Spleen (tissue), 7 donors: ENCODE measurements at regions not wholly inside any gene's neighbourhood (a gene's known extent, or its start where the extent isn't known, plus 50 kb on each side); places are given as distances from the start of the nearest gene placed in this dataset.
"Not testable (repeated sequence)": the region's sequence is repeated elsewhere in the genome, so short reads cannot be mapped to it uniquely, and the experiment has no call there.

Experiments used
- POLR2A ChIP-seq, 3 donors: fragments of 450-650 bp; IDR thresholded peaks; one replicate each; pipeline ENCODE4 v1.5.1; 2017; ENCODE audit warnings: antibody characterized with exemption in 3 of 3, mild to moderate bottlenecking in 1 of 3
- POLR2AphosphoS5 ChIP-seq, 3 donors: sonication (generic); formaldehyde crosslinking; IDR thresholded peaks; one replicate each; pipeline ENCODE4 v1.5.1; 2017; ENCODE audit warnings: antibody characterized with exemption in 3 of 3
- TF ChIP-seq, protein P1 (sequence below), 11 experiments: fragments of 200-600 bp in 7 of 11; fragments of 450-650 bp in 4 of 11; sonication (generic) in 4 of 11; IDR thresholded peaks in 8 of 11; conservative IDR thresholded peaks in 3 of 11; 1 replicate in 7 of 11; 2 replicates in 4 of 11; pipeline versions ENCODE4 v1.4.0 to v1.8.0; 2016 to 2021; ENCODE audit warnings: antibody characterized with exemption in 11 of 11, inconsistent platforms in 4 of 11, mild to moderate bottlenecking in 1 of 11
- donor health status: DM: no; HTN: no; CAD: no; lungs with moderate emphysema.
- donor health status: DM: no; HTN: no; CAD: no.
- donor health status: DM: no; HTN: no; CAD: no.

- not testable (repeated sequence) for TF ChIP-seq POLR2A, POLR2AphosphoS5 (IDR thresholded peaks at IDR 0.05)
- TF ChIP-seq, protein P1, sequence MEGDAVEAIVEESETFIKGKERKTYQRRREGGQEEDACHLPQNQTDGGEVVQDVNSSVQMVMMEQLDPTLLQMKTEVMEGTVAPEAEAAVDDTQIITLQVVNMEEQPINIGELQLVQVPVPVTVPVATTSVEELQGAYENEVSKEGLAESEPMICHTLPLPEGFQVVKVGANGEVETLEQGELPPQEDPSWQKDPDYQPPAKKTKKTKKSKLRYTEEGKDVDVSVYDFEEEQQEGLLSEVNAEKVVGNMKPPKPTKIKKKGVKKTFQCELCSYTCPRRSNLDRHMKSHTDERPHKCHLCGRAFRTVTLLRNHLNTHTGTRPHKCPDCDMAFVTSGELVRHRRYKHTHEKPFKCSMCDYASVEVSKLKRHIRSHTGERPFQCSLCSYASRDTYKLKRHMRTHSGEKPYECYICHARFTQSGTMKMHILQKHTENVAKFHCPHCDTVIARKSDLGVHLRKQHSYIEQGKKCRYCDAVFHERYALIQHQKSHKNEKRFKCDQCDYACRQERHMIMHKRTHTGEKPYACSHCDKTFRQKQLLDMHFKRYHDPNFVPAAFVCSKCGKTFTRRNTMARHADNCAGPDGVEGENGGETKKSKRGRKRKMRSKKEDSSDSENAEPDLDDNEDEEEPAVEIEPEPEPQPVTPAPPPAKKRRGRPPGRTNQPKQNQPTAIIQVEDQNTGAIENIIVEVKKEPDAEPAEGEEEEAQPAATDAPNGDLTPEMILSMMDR (IDR thresholded peaks at IDR 0.05 in 8 of 11, conservative IDR thresholded peaks at IDR 0.05 in 3 of 11) = not testable (repeated sequence)
These were observed 112.0 kb upstream of the SMARCA2 start for GRCh38 chr9:1903080-1903704.
